Lower leg skin (tissue), 3 donors: ENCODE measurements at regions not wholly inside any gene's neighbourhood (a gene's known extent, or its start where the extent isn't known, plus 50 kb on each side); places are given as distances from the start of the nearest gene placed in this dataset.

Experiments used
- POLR2A ChIP-seq, 2 donors: fragments of 450-650 bp; IDR thresholded peaks; one replicate each; pipeline ENCODE4 v1.6.1; 2016 to 2017; ENCODE audit warnings: antibody characterized with exemption in 2 of 2, mild to moderate bottlenecking in 1 of 2, moderate library complexity in 1 of 2
- TF ChIP-seq, protein P1 (sequence below), 3 donors: fragments of 450-650 bp; IDR thresholded peaks; one replicate each; pipeline ENCODE4 v1.5.1; 2016; ENCODE audit warnings: antibody characterized with exemption in 3 of 3, mild to moderate bottlenecking in 3 of 3, moderate library complexity in 2 of 3

DNA sequence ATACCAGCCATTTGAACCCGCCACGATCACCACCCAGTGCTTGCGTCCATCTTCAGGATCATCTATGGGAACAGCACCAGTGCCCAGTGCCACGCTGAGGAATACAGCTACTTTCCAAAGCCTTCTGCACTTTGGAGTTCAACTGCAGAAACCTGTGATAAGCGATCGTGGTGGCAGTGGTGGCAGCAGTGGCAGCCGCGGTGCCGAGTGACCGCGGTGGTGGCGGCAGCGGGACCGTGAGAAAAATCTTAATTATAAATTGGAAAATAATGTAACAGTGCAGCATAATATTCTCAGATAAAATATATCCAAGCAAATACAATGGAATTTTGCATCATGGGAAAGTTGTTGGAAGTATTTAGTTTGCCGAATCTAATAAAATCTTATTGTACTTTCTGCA lies 2270.9 kb downstream of the PCDH9 start:
- TF ChIP-seq, protein P1, sequence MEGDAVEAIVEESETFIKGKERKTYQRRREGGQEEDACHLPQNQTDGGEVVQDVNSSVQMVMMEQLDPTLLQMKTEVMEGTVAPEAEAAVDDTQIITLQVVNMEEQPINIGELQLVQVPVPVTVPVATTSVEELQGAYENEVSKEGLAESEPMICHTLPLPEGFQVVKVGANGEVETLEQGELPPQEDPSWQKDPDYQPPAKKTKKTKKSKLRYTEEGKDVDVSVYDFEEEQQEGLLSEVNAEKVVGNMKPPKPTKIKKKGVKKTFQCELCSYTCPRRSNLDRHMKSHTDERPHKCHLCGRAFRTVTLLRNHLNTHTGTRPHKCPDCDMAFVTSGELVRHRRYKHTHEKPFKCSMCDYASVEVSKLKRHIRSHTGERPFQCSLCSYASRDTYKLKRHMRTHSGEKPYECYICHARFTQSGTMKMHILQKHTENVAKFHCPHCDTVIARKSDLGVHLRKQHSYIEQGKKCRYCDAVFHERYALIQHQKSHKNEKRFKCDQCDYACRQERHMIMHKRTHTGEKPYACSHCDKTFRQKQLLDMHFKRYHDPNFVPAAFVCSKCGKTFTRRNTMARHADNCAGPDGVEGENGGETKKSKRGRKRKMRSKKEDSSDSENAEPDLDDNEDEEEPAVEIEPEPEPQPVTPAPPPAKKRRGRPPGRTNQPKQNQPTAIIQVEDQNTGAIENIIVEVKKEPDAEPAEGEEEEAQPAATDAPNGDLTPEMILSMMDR (IDR thresholded peaks at IDR 0.05): no peak
- no peak for TF ChIP-seq POLR2A (IDR thresholded peaks at IDR 0.05)
